A204.1 (cell line): ENCODE measurements at regions not wholly inside any gene's neighbourhood (a gene's known extent, or its start where the extent isn't known, plus 50 kb on each side); places are given as distances from the start of the nearest gene placed in this dataset.

Experiments
- FAIRE-seq: peaks from 2 replicates; lab custom pipeline; 2012; peaks lifted over from hg19 to GRCh38; lab: Jason Lieb, UNC

DNA sequence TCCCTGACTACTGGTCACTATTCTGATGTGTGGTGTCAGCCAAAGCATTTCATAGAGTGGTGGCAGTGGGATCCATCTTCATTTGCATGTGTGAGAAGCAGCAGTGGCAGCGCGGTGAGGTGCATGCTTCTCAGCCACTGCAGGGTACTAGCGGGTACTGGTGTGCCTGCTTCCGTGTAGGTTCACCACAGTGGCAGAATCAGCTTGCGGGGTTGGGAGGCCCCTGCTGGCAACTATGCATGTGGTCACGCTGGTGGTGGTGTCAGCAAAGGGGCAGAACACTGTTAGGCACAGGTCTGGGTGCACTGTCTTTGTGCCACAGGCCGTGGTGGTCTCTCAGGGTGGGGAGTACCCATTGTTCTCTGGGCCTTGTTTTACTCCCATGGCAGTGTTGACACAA is 286.4 kb upstream of the TENM4 start:
- no peak for FAIRE-seq

DNA sequence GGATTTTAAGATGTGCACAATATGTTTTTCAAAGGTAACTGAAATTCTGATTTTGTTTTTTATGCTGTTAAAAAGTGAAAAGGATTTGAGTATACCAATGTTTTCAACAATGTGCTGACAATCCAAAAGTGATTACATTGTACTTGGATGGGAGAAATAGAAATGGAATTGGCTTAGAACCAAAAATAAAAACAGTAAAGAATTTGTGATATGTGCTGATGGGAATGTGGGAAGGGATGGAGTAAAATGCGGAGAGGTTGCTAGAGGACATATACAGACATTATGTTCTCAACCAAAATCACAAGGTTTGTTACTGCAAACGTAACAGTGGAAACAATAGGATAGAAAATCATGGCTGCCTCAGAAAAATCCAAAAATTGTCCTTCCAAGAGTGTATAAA is 279.3 kb upstream of the TENM4 start:
- FAIRE-seq = no peak

DNA sequence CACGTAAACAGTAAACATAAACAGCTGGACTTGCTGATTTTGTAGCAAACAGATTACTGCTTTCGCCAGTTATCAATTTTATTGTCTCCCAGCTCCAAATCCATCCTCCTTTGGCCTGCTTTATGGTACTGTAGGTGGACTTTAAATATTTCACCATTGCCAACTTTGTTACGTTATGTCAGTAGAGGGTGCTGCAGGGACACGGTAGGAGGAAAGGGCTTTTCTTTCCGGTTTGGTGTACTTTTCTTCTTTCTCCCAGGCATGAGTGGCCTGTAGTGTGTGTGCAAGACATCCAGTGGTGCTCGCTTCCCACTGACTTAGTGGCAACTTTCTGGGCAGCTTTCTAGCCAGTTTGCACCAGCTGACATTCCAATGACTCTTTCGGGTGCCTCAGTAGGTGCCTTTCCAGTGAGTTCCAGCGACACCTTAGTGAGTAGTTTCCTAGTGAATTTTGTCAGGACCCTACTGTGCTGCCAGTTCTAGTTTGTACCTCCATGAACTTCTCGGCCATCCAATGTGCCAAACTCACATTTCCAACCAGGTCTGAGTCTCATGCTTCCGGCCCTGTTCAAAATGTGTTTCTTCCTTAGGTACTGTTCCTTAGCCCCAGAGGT is 267.6 kb upstream of the TENM4 start:
- FAIRE-seq = no peak

DNA sequence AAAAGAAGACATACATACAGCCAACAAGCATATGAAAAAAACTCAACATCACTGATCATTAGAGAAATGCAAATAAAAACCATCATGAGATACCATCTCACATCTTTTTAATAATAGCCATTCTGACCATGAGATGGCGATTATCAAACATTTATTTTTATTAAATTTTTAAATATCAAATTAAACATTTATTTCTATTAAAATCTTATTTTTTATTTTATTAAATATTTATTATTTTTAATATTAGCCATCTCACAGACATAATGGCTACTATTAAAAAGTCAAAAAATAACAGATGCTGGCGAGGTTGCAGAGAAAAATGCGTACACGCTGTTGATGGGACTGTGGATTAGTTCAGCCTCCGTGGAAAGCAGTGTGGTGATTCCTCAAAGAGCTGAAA is 264.8 kb upstream of the TENM4 start:
- FAIRE-seq = no peak

DNA sequence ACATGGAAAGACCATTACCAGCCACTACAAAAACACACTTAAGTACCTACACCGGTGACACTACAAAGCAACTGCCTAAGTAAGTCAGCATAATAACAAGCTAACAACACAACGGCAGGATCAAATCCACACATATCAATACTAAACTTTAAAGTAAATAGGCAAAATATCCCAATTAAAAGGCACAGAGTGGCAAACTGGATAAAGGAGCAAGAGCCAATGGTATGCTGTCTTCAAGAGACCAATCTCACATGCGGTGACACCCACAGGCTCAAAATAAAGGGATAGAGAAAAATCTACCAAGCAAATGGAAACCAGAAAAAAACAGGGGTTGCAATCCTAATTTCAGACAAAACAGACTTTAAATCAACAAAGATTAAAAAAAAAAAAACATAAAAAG is 261.5 kb upstream of the TENM4 start:
- no peak for FAIRE-seq

DNA sequence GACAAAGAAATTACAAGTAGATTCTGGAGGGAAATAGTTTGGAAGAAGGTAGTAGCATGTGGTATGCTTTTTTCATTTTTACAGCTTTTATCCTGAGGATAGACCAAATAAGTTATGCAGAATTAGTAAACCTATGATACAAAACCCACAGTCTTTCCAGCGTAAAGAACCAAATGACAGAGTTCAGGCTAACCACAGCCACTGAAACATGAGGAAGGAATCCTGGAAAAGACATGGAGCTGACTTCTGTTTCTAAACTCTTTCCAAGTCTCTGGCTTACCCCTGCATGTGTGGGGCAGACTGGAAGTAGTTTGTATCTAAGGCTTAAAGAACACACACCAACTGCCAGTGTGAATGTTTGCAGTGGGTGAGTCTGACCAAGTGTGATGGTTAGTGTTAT is 258.4 kb upstream of the TENM4 start:
- no peak for FAIRE-seq

DNA sequence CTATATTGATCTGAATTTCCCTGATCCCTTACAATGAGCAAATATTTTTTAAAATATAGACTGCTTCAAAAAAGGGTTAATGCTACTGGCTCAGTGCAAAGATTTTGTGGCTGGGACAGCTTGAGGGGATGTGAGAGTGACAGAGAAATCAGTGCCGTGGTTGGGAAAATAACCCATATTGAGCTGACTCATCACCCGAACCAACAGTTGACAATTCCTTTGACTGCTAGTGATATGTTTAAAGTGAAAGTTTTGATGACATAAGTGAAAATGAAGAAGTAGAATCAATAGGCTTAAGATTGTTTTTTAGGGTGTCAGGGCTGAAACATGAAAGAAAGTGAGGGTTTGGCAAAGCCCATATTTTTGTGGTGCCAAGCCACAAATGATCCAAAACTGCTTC is 257.1 kb upstream of the TENM4 start:
- FAIRE-seq = no peak

DNA sequence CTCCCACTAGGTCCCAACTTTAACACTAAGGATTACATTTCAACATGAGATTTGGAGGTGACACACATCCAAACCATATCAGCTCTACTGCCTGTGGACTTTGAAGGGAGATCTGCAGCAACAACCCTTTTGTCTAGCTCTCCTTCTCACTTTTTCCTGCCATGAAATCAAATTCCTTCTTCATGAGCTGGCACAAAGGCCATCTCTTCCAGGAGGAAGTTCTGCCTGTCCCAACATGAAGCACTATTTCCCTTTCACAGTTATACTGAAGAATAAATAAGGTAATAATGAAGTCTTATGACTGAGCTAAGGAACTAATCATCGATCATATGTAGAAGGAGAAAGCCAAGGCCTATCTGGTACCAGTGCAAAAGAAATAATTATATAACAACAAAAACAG is 253.5 kb upstream of the TENM4 start:
- FAIRE-seq = no peak

DNA sequence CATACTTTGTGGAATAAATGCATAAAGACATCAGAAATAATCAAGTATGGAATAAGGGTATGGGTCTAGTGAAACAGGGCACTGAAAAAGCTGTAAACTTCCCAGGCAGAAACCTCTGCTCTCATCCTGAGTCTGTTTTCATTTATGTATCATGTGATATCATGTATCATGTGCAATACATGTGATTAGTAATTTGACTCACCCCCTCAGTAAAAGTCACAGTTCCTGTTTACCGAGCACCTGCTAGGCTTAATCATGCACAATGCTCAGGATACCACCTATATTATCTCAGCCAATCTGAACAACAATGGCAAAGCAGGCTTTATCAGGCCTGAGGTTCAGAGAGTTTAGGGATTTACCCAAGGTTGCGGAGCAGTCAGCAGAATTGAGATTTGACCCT is 250.6 kb upstream of the TENM4 start:
- no peak for FAIRE-seq

DNA sequence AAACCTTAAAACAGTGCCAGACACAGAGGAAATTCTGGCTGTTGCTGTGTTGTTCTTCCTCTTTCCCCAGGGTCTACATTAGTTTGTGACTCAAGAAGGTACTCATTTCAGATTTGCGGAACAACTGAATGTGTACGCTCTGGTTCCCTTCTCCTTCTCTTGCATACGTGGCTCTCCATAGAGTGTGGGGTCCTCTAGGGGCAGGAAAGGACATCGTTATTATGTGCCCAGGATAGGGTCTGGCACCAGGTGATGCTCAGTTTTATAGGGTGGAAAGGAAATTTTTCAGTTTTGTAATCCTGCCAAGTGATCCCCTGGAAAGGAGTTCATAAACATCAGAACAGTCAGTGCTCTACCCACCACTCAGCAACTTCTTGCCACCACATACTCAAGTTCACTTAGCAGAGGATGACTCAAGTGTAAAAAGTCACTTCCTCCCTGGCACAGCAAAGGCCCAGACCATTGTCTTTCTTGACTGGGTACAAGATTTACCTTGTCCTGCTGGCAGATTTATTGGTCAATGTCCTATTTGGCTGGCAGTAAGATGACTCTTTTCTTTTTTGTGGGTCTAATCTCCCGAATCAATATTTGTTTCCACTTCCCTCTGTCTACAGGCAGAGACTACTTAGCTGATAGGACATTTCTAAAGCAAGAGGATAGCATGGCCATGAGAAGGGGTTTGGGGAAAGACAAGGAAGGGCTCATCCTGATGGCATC is 246.0 kb upstream of the TENM4 start:
- FAIRE-seq = no peak

DNA sequence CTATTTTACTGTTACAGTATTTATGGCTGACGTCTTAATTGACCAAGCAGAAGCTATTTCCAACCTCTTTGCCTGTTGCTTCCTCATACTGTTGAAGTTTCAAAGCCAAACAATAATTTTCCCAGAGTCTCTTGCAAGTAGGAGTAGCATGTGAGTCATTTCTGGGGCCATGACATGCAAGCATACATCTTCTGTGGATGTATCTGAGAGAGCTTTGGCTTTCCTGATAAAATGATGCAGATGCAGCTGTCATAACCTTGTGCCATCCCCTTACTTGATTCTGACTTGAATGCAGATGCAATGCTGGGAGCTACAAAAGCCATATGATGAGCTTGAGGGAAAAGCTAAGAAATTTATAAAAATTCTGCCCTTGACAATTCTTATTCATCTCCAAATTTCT is 243.1 kb upstream of the TENM4 start:
- FAIRE-seq = no peak

DNA sequence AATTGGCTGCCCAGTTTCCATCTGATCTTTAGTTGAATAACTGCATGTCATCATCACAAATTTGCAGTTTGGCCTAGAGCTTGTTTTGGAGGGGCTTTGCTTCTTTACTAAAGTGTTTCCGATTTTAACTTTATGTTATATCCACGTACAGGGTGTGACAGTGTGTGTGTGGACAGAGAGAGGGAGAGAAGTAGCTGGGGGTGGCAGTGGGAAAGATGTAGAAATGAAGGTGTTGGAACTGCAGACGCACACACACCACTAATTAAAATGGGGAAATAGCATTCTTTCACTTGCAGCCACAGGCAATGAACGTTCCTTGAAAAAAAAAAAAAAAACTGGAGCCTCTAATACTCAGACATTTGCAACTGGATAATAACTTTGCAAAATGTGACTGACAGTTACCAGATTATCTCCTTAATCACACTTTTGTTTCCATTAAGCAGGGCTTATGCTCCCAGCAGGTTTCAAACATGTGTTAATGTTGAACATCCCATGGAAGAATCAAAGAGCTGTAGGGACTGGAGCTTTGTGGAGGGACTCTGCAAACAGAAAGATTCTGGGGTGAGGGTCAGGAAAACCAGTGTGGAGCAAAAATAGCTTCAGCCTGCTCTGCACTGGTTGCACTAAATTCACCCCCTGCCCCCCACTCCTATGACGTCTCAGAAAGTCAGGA is 238.1 kb upstream of the TENM4 start:
- no peak for FAIRE-seq

DNA sequence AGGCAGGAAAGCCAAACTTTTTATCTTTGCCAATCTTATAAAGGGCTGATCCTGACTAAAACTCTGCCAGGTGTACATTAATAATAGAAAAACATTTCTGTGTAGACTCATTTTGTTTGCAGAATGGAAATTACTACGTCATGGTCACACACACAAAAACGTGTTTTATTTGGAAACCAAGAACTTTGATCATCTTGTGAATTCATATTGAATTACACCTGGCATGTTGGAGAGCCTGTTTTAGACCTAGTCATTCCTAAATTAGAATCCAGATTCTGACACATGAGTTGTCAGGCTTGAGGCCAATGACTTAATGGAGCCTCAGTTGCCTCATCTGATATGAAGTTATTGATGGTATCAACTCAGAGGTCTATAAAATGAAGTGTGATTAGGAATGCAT is 235.6 kb upstream of the TENM4 start:
- no peak for FAIRE-seq

DNA sequence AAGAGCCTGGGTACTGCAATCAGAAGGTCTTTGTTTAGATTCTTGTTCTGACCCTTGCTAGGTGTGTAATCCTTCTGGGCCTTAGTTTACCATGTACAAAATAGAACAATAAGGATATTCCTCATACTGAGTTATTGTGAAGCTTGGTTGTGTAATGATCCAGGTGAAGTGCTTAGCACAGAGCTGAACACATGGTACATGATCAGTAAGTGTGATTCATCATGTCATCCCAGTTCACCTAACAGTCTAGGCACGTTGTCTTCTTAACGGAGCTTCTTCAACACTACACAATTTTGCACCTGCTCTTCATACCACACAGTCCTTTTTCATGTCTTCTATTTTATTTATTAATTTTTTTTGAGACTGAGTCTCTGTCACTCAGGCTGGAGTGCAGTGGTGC is 234.3 kb upstream of the TENM4 start:
- no peak for FAIRE-seq

DNA sequence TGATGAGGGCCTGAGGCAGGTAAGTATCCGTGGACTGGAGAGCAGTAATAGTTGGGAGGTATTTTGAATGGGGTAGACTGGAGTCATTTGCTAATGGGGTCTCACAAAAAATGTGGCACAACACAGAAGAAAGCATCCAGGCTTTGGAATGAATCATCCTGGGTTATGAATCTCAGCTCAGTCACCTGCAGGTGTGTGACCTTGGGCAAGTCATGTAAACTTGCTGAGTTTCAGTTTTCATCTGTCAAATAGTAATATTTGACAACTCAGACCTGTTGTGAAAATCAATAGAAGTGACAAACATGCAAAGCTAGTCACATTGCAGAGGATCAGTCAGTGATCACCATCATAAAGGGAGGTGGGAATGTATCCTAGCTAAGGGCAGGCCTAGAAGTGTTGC is 232.0 kb upstream of the TENM4 start:
- no peak for FAIRE-seq

DNA sequence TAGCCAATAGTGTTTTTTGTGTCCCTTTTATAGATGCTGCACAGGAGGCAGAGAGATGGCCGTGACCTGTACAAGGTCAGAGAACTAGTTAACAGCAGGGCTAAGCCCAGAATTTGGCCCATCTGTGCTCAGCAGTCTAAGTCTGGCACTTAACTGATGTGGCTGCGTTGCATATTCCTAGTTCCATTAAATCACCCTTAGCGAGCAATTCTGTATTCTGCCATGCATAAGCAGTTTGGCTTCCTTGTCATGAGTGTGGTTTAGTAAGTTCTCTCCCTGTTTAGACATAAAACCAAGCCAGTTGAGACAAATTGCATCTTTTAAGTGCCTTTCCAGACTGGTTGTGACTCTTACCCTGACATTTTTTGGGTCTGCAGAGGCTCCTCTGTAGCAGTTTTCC is 230.6 kb upstream of the TENM4 start:
- FAIRE-seq = no peak

DNA sequence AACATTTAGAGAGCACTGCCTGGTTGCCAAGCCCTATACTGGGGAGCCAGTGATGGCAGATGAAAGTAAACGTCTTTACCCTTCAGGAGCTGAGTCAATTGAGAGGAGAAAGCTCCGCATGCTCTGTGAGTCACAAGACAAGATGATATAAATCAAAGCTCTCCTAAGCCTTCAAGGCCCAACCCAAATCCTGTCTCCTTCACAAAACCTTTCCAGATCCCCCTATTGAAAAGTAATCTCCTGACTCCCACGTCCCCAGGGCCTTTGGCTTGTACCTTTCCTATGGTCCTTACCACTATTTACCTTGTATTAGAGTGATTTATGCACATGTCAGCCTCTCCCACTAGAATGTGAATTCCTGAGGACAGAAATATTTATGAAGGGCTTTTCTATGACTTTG is 230.1 kb upstream of the TENM4 start:
- no peak for FAIRE-seq

DNA sequence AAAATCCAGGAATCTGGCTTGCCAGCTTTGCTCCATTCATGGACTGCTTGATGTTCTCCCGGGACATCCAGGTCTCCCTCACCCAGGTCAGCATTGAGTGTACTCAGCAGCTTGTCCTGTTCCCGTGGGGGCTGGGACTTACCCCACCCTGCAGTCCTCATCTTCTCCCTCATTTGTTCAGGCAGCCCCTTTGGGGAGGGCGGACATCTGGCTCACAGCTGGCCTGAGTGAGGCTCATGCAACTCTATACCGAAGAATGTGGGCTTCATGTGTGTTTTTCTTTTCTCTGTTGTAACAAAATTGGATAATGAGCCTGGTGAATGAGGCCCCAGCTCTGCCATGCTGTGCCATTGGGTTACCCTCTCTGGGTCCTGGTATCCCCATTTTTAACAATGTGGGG is 227.7 kb upstream of the TENM4 start:
- no peak for FAIRE-seq

DNA sequence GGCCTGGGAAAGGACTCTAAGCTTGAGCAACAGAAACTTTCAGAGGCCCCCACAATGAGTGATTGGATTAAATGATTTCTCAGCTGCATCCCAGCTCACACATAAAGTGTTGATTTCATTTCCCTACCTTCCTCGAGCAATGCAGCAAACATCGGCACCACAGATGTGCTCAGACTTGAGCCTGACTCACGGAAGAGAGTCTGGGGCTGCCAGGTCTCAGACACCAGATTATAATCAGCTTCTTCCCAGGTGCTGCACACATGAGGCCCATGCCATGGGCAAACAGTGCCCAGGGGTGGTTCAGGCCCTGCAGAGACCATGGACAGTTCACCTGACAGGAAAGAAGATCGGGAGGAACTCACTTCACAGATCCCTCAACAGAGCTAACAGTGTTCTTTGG is 226.6 kb upstream of the TENM4 start:
- FAIRE-seq = no peak

DNA sequence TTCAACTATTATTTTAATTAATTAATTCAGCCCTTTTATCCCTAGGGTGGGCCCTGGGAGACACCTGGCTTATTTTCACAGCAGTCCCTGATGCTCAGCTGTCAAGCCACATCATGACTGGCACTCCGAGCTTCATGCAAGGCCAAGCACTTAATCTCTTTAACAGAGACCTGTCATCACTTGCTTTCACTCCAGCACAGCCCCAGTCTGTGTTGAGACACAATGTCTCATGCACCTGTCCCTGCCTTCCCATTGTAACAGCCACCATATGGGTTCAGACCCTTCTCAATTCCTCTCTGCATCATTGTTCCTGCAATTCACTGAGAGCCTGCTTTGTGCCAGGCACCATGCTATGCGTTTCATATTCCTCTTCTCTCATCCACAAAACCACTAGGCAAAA is 222.2 kb upstream of the TENM4 start:
- FAIRE-seq = no peak

DNA sequence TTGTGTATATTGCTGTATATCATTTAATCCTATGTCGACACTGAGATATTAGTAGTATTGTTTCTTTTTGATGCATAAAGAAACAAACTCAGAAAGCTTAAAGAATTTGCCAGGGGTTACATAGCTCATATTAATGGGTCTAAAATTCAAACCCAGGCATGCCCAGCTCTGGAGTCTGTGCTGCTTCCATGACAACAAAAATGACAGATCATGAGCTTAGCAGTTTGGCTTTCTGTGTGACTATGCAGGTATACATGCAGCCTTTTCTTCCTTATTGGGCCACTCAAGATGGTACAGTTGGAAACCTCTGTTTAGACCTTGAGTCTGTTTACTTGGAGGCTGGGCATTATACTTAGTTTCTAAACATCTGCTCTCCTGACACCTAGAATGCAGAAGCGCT is 220.5 kb upstream of the TENM4 start:
- no peak for FAIRE-seq

DNA sequence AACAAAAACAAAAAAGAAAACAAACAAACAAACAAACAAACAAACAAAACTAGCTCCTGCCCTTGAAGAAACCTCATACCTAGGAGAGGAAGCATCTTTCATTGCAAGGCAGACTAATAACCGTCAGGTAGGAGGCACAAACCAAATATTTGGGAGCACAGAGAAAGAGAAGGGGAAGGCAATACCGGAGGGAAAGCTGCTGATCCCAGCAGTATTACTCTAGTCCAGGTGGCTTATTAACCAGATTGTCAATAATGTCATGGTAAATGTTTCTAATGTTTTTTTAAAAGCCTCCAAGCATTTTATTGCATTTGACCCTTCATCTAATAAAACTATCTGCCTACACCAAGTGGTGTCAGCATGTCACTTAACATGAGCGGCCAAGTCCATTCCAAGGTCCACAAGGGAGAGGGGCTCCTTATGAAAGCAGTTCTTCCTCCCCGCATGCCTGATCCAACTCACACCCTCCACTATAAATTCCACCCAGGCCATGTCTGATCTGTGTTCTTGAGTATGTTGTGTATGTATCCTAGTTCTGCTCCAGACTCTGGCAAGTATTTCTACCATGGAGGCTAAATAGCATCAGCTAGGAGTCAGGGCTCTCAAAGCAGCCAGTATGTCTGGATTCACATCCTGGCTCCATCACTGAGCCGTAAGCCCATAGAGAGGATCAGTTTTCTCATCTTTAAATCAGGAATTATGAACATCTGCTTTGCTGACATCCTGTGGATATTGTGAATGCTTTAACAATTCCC is 208.1 kb upstream of the TENM4 start:
- no peak for FAIRE-seq

DNA sequence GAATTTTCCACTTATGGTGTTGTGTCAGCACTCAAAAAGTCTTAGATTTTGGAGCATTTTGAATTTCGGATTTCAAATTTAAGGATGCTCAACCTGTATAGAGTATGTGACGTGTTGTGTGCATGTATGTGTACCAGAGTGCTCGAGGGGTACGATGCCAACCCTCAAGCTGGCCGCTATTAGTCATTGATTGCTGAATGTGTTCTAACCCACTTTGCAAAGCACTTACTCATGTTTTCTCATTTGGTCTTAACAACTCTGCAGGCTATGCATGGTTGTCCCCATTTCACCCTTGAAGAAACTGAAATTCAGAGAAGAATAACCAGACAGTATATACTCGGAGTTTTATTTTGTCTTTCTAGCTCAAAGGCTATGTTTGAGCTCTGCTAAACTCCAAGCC is 196.4 kb upstream of the TENM4 start:
- FAIRE-seq = no peak
